ENCODE measurements at regions not wholly inside any gene's neighbourhood (a gene's known extent, or its start where the extent isn't known, plus 50 kb on each side); places are given as distances from the start of the nearest gene placed in this dataset.

DNA sequence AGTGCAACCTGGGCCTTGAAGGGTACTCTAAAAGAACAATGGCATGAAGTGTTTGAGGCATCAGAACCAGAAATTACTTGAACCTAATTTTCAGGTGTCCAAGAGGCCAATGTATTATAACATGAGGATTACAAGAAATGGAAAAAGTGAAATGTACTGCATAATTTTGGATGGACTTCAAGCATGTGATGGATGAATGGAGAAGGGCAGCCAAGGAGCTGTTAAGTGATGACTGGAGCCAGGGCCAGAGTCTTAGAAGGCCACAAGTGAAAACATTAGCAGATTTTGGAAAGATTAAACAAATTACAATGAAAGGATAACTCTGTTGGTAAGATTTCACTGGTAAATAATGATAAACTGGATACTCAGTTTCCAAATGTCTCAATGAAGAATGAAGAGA lies 738.2 kb downstream of the CD109 start:
- TF ChIP-seq, protein P1, sequence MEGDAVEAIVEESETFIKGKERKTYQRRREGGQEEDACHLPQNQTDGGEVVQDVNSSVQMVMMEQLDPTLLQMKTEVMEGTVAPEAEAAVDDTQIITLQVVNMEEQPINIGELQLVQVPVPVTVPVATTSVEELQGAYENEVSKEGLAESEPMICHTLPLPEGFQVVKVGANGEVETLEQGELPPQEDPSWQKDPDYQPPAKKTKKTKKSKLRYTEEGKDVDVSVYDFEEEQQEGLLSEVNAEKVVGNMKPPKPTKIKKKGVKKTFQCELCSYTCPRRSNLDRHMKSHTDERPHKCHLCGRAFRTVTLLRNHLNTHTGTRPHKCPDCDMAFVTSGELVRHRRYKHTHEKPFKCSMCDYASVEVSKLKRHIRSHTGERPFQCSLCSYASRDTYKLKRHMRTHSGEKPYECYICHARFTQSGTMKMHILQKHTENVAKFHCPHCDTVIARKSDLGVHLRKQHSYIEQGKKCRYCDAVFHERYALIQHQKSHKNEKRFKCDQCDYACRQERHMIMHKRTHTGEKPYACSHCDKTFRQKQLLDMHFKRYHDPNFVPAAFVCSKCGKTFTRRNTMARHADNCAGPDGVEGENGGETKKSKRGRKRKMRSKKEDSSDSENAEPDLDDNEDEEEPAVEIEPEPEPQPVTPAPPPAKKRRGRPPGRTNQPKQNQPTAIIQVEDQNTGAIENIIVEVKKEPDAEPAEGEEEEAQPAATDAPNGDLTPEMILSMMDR (IDR thresholded peaks at IDR 0.05 in 4 of 5, conservative IDR thresholded peaks at IDR 0.05 in 1 of 5) = no peak
- TF ChIP-seq POLR2A (IDR thresholded peaks at IDR 0.05) = no peak
